Activated CD8-positive, alpha-beta memory T cell treated with anti-CD3 and anti-CD28 coated beads for 4 hours (primary cell): ENCODE measurements at regions not wholly inside any gene's neighbourhood (a gene's known extent, or its start where the extent isn't known, plus 50 kb on each side); places are given as distances from the start of the nearest gene placed in this dataset.

Source experiments
- DNase-seq, 2 donors: peaks; one replicate each; pipeline ENCODE4 v3.0.0-alpha.2; 2020; ENCODE audit warnings: low read depth in 2 of 2

DNA sequence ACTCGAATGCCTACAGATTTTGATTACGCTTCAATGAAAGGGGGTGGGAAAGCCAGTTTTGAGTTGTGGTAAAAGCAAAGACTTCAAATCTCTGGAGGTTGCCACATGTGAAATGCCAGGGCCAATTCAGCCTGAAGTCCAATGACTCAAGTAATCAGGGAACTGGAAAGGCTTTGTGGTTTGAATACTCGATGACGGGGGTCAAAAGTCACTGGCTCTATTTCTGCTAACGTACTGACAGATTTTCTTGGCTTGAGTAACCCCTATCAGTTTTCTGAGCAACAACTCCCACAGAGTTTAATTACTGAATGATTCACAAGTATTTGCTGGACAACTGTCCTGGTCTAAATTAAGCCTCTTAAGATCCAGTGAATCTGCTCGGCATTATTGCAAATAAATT, 152.2 kb downstream of the SIPA1L2 start:
- no peak for DNase-seq

GRCh38 chr1:232476538-232476950, 153.4 kb downstream of the SIPA1L2 start:
- no peak for DNase-seq

DNA sequence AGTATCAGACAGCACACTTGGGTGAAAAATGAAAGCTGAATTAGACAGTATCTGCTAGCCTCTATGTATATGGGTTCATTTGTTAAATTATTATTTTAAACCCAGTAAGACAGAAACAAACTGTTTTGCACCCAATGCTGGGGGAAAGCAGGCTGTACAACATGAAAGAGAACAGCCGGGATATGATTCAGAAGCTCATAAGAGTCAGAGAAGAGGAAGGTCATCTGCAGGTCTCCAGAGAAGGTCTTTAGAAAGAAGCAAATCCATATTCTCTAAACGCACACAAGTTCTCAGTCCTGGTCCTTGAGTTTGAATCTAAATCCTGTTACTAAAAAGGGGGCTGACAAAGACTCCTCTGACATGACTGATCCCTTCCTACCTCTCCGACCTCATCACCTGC, 155.1 kb downstream of the SIPA1L2 start:
- DNase-seq: no peak

- no peak for DNase-seq
These were observed 156.0 kb downstream of the SIPA1L2 start for GRCh38 chr1:232473900-232474299.

- no peak for DNase-seq
These were observed 156.6 kb downstream of the SIPA1L2 start for GRCh38 chr1:232473324-232473723.

DNA sequence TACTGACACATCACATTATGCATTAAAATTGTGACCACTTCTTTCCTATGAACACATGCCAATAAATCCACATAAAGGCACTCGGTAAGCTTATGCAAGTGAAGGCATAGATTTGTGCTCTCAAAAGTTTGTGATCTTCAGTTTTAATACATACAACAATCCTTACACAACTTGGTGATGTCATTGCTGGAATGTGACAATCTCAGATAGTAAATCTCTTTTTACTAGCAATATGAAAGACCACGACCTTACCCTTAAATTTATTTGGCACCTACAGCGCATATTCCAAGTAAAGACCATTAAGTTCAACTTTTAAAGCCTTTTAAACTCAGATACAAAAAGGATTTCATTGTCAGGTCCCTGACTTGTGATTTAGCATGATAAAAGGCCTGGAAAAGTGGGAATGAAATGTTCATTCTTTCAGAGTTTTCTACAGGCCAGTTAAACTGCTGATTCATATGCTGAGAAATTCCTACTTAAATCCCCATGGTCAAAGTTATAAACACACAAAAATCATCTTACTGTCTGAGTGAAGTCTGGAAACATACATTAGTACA, 157.4 kb downstream of the SIPA1L2 start:
- no peak for DNase-seq

GRCh38 chr1:232471250-232471649, 158.7 kb downstream of the SIPA1L2 start:
- DNase-seq: no peak

DNA sequence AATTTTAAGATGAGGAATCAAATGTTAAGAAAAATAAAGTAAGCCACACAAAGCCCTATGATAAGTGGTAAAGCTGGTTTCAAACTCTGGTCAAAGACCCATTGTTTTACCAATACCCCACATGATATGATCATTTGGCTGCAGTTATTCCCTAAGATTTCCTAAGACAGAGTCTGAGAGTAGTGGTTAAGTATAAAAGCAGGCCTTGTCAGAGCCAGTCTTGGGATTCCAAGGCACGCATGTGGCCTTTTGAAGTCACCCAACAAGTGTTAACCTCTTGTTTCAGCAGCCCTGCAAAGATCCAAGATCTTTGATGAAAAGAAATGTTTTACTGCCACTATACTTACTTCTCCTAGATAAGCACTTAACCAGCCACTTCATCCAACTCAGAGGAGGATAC, 159.2 kb downstream of the SIPA1L2 start:
- DNase-seq: no peak

DNA sequence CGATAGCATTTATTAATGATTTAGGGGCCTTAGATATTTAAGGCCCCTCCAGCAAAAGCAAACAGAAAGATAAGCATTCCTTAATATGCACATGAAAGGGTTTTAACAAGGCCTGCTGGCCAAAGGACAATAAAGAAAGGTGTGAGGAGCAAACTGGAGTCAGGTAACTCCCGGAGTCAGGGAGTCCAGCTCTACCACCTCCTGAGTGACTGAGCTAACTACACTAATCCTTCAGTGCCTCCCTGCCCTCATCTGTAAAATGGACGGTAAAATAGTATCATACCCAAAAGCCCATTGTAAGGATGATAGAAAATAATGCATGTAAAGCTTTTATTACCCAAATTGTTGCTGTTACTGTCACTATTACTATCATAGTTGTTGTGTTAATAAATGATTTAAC, 161.7 kb downstream of the SIPA1L2 start:
- DNase-seq: no peak

DNA sequence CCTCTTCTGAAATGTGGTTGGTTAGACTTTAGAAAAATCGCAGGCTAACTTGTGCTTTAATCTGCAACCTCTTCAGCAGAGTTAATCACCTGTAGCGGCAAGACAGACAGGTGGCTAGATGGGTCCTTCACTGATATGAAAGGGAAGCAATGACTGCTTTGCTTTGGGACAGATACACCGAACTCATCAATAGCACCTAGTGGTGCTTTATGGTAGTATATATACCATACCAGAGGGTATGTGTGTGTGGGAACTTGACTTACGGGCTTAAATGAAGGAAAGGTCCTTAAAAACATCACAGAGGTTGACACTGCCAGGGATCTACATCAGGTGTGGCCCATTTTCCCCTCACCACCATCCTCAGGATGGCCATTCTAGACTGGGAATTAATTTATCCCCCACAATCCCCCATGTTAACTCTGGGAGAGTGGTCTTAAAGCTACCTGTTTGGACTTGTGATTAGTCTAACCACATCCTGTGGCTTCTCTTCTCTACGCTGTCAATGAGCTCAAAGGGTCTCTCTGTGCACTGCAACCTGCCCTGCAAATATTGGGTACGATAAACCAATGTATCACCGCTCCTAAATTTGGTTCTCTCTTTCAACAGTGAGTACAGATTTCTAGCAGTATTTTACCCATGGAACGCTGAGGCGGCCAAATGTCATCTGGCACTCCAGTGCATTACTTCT, 162.7 kb downstream of the SIPA1L2 start:
- DNase-seq: no peak

- DNase-seq: no peak
These were observed 165.6 kb downstream of the SIPA1L2 start for GRCh38 chr1:232464325-232464724.

DNA sequence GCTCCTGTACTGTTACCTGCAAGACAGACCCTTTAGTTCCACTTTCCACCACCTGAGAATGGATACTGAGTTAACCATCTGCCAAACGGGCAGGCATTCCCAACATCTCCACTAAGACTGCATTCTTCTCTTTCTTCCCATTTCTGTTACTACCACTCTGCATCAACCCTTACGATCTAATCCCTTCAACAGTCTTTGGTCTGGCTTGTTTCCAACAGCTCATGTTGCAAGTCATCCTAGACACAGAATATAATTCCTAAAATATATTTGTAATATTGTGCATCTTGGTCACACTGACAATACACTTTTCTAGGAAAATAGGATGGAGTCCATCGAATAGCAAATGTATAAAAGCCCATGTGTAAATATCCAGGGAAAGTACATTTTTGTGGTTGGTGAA, 166.7 kb downstream of the SIPA1L2 start:
- DNase-seq: no peak

DNA sequence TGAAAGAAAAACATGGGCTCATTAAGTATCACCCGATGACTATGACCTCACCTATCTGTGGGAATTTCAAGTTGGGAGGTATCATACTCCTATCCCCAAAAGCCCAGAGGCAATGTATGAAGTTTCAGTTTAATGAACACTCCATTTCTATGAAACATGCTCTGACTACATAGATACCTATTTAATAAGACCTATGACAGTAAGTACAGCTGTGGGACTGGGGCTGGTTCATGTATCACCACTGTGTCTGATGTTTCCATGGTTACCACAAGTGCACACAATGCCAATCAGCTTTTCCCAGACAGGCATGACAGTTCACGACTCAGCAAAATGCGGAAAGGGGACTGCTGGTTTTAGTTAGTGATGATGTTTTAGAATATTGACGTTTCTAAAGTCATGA, 167.7 kb downstream of the SIPA1L2 start:
- DNase-seq: no peak

- no peak for DNase-seq
These were observed 170.1 kb downstream of the SIPA1L2 start for GRCh38 chr1:232459826-232460225.

DNA sequence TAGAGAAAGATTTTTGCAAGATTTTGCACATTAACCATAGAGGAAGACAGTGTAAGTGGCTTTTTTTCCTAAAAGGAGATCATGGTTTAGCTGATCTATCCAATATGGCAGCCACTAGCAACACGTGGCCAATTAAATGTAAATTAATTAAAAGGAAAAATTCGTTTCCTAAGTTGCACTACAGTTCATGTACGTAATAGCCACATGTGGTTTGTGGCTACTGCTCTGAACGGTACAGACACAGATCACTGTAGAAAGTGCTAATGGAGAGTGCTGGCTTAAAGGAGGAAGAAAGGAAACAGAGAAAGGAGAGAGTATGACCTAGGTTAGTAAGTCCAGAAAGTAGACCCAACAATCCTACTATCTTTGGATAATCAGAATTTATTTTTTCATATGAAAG, 170.8 kb downstream of the SIPA1L2 start:
- no peak for DNase-seq

GRCh38 chr1:232457595-232457994, 172.3 kb downstream of the SIPA1L2 start:
- DNase-seq: peak in 1 of 2 donors; percentile 8

GRCh38 chr1:232456714-232457113, 173.2 kb downstream of the SIPA1L2 start:
- no peak for DNase-seq

DNA sequence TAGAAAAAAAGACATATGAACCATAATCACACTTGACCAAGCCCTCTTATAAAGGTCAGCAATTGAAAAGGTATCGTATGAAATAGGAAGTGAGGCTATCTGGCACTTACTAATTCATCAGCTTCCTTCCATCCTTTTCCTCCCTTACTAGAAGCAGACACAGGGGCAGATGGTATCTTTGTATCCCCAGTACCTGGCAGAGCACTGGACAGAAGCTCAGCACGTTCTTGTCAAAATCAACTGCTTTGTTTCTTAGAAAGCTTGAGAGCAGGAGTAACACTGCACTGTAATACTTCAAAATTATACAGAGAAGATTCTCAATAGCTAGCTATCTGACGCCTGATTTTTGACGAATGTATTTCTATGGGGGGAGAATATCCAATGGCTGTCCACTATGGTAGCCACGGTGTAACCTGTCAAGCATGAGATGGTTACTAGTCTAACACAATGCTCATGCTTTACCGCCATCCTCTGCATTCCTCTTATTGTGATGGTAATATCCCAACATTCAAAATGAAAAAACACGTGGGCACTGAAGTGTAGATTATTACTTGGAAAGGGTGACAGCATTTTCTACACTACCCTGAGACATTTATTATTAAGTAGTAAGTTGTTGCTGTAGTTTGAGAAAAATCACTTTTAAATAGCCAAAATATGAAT, 175.6 kb downstream of the SIPA1L2 start:
- DNase-seq: no peak

- DNase-seq: no peak
These were observed 177.0 kb downstream of the SIPA1L2 start for GRCh38 chr1:232452736-232453440.

- no peak for DNase-seq
These were observed 177.8 kb downstream of the SIPA1L2 start for GRCh38 chr1:232452117-232452516.

DNA sequence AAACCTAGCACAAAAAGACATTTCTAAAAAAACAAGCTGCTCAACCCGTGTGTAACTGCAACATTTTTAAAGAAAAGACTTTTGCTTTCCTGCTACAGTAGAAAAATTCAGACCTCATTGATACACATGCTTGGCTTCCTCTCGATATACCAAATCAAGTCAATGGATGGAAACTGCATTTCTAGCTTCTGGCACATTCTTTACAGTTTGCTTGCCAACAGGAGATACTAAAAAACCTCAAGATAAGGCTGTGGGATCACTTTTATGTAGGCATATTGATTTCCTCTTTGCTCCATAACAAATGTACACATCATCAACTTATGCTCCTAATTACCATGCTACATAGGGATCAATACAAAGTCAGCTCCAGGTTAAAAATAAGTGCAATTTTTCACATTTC, 178.4 kb downstream of the SIPA1L2 start:
- no peak for DNase-seq

DNA sequence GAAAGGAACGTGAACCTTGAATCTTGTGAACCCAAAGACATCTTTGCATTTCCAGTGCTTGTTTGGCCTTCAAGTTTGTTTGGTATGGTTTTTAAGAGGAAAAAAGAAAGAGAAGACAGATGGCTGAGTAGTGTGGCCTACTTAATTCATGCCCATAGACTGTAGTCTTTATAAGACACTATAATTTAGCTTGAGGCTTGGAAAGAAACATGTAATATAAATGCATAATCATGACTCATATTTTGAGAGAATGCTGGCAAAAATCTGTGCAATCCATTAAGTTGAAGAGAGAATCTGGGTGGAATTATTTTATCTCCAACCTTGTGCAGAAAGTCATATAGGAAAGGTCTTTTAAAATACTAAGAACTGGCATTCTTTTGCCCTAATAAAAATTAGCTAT, 179.3 kb downstream of the SIPA1L2 start:
- DNase-seq: no peak

DNA sequence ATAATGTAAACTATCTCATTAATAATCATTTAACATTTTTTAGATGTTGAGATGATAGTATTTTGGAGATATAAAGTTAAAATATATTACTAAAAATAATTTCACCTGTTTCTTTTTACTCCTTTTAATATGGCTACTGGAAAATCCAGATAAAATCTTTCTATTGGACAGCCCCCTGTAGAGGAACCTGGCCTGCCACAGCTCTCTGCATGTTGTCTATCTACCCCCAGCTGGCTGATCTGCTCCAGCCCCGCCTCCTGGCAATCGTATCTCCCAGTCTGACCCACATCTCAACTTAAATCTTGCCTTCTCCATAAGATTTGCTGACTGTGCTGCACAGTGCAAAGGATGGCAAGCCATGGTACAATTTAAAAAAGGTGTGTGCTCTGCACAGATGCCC, 182.8 kb downstream of the SIPA1L2 start:
- DNase-seq: no peak
